Epithelial cell of esophagus (primary cell): ENCODE measurements at regions not wholly inside any gene's neighbourhood (a gene's known extent, or its start where the extent isn't known, plus 50 kb on each side); places are given as distances from the start of the nearest gene placed in this dataset.

ENCODE experiments used
- DNase-seq: peaks from one replicate; pipeline ENCODE4 v3.0.0; 2010; ENCODE audit warnings: low read depth
- H3K4me3 ChIP-seq: 2 replicates; pipeline ENCODE4 v1.5.1; 2011; ENCODE audit warnings: mild to moderate bottlenecking, low read length, control low read depth
- TF ChIP-seq, protein P1 (sequence below): IDR thresholded peaks from 2 replicates; pipeline ENCODE4 v1.5.1; 2011; ENCODE audit warnings: low read depth, mild to moderate bottlenecking, low read length, control low read depth, inconsistent platforms; ENCODE audit not compliant: insufficient read depth; ENCODE audit errors: missing control alignments

DNA sequence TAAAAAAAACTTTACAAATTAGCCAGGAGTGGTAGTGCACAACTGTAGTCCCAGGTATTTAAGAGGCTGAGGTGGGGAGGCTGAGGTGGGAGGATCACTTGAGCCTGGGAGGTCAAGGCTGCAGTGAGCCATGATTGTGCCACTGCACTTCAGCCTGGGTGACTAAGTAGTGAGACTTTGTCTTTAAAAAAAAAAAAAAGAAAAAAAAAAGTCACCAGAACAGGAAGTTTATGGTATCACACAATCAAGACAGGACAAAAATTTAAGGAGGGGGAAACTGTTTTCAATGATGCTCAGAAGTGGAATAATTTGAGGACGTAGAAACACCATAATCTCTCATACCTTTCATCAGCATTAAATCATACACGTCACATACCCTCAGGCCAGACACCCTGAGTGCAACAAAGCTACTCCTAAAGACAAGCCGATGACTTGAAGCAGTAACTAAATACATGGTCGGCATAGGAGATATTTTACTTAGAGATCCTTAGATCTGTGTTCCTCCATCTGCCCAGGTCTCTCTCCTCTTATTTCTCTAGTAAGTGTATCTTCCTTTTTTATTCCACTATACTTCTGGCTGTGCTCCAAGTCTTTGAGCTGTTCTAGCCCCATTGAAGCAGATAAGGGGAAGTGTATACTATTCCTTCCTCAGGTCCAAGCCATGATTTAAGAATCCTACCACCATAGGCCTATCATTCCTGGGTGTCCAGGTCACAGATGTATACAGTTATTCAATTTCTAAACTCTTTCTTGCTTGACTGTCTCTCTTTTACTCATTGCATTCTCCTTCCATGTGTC is 91.3 kb upstream of the APC start:
- no peak for DNase-seq
- H3K4me3 ChIP-seq = no peak overlapping the region

DNA sequence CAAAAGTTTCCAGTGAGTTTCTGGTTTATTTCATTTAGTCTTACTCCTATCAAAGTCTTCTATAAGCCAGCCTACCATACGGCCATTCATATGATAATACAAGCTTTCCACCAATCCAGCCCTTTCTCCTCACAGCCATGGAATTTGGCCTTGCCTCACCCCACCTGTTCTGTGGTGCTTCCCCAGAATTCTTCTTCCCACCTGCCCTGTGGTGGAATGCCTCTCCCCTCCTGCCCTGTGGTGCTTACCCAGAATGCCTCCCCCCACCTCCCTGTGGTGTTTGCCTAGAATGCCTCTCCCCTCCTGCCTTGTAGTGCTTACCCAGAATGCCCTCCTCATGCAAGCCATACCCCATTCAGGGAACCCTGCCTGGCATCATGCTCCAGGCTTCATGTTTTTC is 90.3 kb upstream of the APC start:
- no peak overlapping the region for H3K4me3 ChIP-seq
- TF ChIP-seq, protein P1, sequence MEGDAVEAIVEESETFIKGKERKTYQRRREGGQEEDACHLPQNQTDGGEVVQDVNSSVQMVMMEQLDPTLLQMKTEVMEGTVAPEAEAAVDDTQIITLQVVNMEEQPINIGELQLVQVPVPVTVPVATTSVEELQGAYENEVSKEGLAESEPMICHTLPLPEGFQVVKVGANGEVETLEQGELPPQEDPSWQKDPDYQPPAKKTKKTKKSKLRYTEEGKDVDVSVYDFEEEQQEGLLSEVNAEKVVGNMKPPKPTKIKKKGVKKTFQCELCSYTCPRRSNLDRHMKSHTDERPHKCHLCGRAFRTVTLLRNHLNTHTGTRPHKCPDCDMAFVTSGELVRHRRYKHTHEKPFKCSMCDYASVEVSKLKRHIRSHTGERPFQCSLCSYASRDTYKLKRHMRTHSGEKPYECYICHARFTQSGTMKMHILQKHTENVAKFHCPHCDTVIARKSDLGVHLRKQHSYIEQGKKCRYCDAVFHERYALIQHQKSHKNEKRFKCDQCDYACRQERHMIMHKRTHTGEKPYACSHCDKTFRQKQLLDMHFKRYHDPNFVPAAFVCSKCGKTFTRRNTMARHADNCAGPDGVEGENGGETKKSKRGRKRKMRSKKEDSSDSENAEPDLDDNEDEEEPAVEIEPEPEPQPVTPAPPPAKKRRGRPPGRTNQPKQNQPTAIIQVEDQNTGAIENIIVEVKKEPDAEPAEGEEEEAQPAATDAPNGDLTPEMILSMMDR = no peak
- DNase-seq = peak; percentile 15

More for the DNA sequence above, 91.3 kb upstream of the APC start:
- TF ChIP-seq, protein P1 = no peak

DNA sequence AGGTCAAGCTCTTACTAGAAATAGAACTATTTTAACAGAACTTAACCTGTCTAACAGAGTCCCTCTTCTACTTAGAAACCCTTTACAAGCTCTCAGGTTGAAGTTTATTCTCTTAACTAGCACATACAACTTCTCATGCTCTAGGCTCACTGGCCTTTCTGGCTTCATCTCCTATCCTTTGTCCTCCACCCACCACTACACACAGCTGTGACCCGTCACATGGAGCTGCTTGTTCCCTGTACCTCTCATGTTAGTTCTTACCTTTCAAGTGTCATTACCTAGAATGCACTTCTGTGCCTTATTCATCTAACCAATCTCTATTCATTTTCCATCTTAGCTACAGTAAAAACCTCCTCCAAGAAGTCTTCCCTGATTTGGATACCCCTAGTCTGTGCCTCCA is 89.4 kb upstream of the APC start:
- no peak for DNase-seq
- TF ChIP-seq, protein P1 = no peak
- no peak overlapping the region for H3K4me3 ChIP-seq

DNA sequence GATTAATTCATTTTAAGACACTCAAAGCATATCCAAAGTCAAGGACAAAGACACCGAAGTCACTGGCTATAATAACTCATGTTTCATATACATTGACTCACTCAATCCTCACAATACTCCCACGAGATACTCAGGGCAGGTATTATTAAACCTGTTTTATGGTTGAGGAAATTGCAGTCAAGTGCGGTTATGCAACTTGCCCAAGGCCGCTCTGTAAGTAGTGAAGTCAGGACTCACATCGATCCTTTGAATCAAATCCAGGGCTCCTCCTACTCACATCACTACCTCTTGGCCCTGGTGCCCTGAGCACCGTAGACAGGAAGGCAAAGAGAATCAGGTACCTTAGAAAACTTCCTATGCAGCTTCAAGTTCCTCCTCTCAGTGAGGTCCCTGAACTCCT is 87.8 kb upstream of the APC start:
- DNase-seq = peak; percentile 97
- TF ChIP-seq, protein P1 = no peak

DNA sequence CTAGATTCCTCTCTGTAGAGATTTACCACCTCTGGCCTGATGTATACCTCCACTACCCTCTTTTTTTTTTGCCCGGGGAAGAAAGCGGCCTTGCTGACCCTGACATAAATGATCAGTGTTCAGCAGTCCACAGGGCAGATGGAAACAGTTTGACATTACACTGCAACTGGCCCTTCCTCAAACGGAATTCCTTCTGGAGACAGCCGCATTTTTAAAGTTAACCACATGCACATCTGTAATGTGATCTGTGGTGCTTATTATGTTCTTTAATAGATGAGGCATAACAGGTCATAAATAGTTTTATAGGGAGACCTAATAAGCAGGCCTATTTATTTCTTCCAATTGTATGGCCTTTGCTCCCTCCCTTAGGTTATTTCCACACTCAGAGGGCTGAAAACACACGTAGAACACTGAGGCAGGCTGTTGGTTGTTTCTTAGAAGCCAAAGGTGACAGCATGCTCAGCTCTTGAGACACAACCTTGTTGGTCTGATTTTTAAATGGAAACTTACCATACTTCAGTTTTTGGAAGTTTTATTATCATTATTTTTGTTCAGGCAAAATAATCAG is 84.0 kb upstream of the APC start:
- no peak for DNase-seq
- TF ChIP-seq, protein P1 = no peak
- no peak overlapping the region for H3K4me3 ChIP-seq

More for the DNA sequence above, 87.8 kb upstream of the APC start:
- no peak overlapping the region for H3K4me3 ChIP-seq

DNA sequence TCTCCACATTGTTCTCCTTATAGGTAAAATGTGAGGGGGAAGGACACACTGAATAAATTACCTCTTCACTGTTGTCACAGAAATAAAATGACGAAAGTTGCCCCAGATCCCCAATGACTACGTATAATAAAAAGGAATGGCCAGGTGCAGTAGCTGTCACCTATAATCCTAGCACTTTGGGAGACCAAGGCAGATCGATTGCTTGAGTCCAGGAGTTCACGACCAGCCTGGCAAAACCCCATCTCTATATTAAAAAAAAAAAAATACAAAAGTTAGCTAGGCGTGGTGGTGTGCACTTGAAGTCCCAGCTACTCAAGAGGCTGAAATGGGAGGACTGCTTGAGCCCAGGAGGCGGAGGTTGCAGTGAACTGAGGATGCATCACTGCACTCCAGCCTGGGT is 82.2 kb upstream of the APC start:
- TF ChIP-seq, protein P1 = no peak
- no peak for DNase-seq
- H3K4me3 ChIP-seq = no peak overlapping the region
